ENCODE measurements at regions not wholly inside any gene's neighbourhood (a gene's known extent, or its start where the extent isn't known, plus 50 kb on each side); places are given as distances from the start of the nearest gene placed in this dataset.
"Not testable (repeated sequence)": the region's sequence is repeated elsewhere in the genome, so short reads cannot be mapped to it uniquely, and the experiment has no call there.

- H3K4me3 Mint-ChIP-seq = no peak overlapping the region
- no peak for DNase-seq
Observed at GRCh38 chr6:137976430-137976829, 109.4 kb downstream of the TNFAIP3 start.

GRCh38 chr6:137977206-137977605 lies 110.1 kb downstream of the TNFAIP3 start:
- ATAC-seq (ENCODE audit: low read depth in 2 of 2) (no peak), DNase-seq (no peak)
- Mint-ChIP-seq H3K27ac (no peak overlapping the region), H3K36me3 (no peaks in the 10 kb centered on the region), H3K9me3 (no peaks in the 10 kb centered on the region), H3K4me3 (no peak overlapping the region), H3K27me3 (no peaks in the 10 kb centered on the region), H3K4me1 (peaks cover 6 to 9% (median 7%) of the 10 kb centered on the region in 3 donors)

More at GRCh38 chr6:137976430-137976829, 109.4 kb downstream of the TNFAIP3 start:
- no peak for ATAC-seq (ENCODE audit: low read depth in 2 of 2)
- H3K4me1 Mint-ChIP-seq = peaks cover 6 to 9% (median 7%) of the 10 kb centered on the region in 3 donors
- no peaks in the 10 kb centered on the region for H3K27me3 Mint-ChIP-seq
- H3K36me3 Mint-ChIP-seq = no peaks in the 10 kb centered on the region
- no peak overlapping the region for H3K27ac Mint-ChIP-seq
- no peaks in the 10 kb centered on the region for H3K9me3 Mint-ChIP-seq

DNA sequence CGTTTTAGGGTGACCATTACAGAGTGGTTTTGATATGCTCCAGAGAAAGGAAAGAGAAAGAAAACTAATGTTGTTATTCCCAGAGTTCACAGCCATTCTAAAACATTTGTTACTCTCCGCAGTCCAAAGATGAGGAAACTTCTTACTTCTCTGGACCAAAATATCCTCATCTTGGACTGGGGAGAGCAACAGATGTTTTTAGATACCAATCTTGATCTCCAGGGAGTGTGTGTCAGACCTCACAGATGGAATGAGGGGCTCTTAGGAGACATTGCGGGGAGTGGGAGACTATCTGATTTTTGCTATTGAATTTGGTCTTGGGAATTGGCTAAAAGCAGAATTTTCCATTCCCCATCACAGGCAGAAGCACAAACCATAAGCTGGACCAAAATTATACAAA lies 110.8 kb downstream of the TNFAIP3 start:
- no peaks in the 10 kb centered on the region for H3K9me3 Mint-ChIP-seq
- H3K4me1 Mint-ChIP-seq = peaks cover 6 to 9% (median 7%) of the 10 kb centered on the region in 3 donors
- no peaks in the 10 kb centered on the region for H3K36me3 Mint-ChIP-seq
- H3K27ac Mint-ChIP-seq = peak overlapping the region in 1 of 6 donors; percentile 45
- no peaks in the 10 kb centered on the region for H3K27me3 Mint-ChIP-seq
- ATAC-seq (ENCODE audit: low read depth in 2 of 2) (no peak), DNase-seq (no peak)
- H3K4me3 Mint-ChIP-seq = no peak overlapping the region

GRCh38 chr6:137978252-137978896 lies 111.3 kb downstream of the TNFAIP3 start:
- Mint-ChIP-seq H3K36me3 (no peaks in the 10 kb centered on the region), H3K27me3 (no peaks in the 10 kb centered on the region), H3K4me1 (peaks cover 7 to 9% (median 8%) of the 10 kb centered on the region in 3 donors), H3K4me3 (no peak overlapping the region), H3K9me3 (no peaks in the 10 kb centered on the region), H3K27ac (peak overlapping the region in 2 of 6 donors; percentile 3 to 15)
- no peak for ATAC-seq (ENCODE audit: low read depth in 2 of 2)
- no peak for DNase-seq

DNA sequence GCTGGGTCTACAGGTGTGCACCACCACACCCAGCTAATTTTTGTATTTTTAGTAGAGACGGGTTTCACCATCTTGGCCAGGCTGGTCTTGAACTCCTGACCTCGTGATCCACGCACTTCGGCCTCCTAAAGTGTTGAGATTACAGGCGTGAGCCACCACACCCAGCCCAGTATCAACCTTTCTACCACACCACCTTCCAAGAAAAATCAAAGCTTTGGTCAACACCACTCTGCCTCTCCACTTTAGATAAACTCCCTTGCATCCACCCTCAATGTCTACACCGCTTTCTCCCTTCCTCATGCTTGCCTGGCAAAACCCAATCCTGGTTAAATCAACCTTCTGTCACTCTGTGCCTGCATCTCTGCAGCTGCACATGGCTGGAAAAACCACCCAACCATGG lies 112.2 kb downstream of the TNFAIP3 start:
- H3K9me3 Mint-ChIP-seq; H3K27ac Mint-ChIP-seq; ATAC-seq (ENCODE audit: low read depth in 2 of 2); H3K4me1 Mint-ChIP-seq; H3K36me3 Mint-ChIP-seq; H3K27me3 Mint-ChIP-seq; H3K4me3 Mint-ChIP-seq; DNase-seq: not testable (repeated sequence)

DNA sequence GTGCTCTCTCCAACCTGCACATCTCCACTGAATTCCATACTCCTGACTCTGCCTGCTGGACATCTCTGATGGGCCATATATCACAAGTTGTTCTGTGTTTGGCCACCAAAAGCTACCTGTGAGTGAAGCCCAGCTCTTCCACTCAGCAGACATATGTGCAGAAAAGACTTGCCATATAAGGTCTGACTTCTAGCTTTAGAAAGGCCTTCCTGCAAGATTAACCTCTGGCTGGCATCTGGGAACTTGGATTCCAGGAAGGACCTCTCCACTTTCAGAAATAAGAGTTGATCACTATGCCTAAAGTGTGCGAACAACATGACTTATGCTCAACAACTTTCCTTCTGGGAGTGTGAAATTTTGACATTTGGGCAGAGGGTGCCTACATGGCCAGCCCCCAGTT lies 113.7 kb downstream of the TNFAIP3 start:
- Mint-ChIP-seq H3K9me3 (peaks cover 0 to 3% (median 0%) of the 10 kb centered on the region in 7 donors), H3K4me3 (no peak overlapping the region), H3K4me1 (peaks cover 2 to 8% (median 4%) of the 10 kb centered on the region in 3 donors), H3K27ac (no peak overlapping the region), H3K36me3 (no peaks in the 10 kb centered on the region), H3K27me3 (no peaks in the 10 kb centered on the region)
- no peak for DNase-seq
- no peak for ATAC-seq (ENCODE audit: low read depth in 2 of 2)

DNA sequence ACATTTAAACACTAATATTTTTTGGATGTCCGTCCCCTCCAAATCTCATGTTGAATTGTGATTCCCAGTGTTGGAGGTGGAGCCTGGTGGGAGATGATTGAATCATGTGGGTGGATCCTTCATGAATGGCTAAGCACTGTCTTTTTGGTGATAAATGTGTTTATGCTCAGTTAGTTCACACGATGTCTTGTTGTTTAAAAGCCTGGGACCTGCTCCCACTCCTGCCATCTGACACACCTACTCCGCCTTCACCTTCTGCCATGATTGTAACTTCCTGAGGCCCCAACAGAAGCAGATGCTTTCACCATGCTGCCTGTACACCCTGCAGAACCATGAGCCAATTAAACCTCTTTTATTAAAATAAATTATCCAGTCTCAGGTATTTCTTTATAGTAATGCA lies 114.7 kb downstream of the TNFAIP3 start:
- Mint-ChIP-seq H3K36me3 (no peaks in the 10 kb centered on the region), H3K9me3 (peaks cover 0 to 4% (median 0%) of the 10 kb centered on the region in 7 donors), H3K4me1 (peaks cover under 1 to 18% (median 11%) of the 10 kb centered on the region in 3 donors), H3K27me3 (no peaks in the 10 kb centered on the region), H3K4me3 (no peak overlapping the region), H3K27ac (no peak overlapping the region)
- DNase-seq (no peak), ATAC-seq (ENCODE audit: low read depth in 2 of 2) (no peak)

GRCh38 chr6:137982418-137983189 lies 115.5 kb downstream of the TNFAIP3 start:
- ATAC-seq (ENCODE audit: low read depth in 2 of 2) (peak in 1 of 2 donors; percentile 30), DNase-seq (no peak)
- no peaks in the 10 kb centered on the region for H3K36me3 Mint-ChIP-seq
- H3K9me3 Mint-ChIP-seq = peaks cover 0 to 4% (median 0%) of the 10 kb centered on the region in 7 donors
- H3K4me3 Mint-ChIP-seq = no peak overlapping the region
- H3K27ac Mint-ChIP-seq = peak overlapping the region in 1 of 6 donors; percentile 67
- H3K4me1 Mint-ChIP-seq = peaks cover 0 to 19% (median 16%) of the 10 kb centered on the region in 3 donors
- H3K27me3 Mint-ChIP-seq = no peaks in the 10 kb centered on the region

DNA sequence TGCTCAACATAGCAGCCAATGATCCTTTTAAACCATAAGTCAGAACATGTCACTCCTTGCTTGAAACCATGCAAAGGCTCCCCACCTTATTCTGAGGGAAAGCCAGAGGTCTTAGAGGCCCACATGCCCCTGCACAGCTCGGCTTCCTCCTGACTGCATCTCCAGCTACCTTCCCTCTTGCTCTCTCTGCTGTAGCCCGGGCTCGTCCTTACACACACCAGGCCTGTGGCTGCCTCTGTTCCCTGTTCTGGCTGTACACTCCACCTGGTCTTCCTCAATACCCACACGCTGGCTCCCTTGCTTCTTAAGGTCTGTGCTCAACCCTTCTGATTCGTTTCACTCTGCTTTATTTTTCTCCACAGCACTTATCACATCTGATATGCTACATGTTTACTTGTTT lies 116.2 kb downstream of the TNFAIP3 start:
- Mint-ChIP-seq H3K9me3 (peaks cover 0 to 4% (median 0%) of the 10 kb centered on the region in 7 donors), H3K27me3 (no peaks in the 10 kb centered on the region), H3K27ac (peak overlapping the region in 3 of 6 donors; percentile 3 to 79 (median 4)), H3K4me3 (no peak overlapping the region), H3K36me3 (no peaks in the 10 kb centered on the region), H3K4me1 (peaks cover 0 to 19% (median 16%) of the 10 kb centered on the region in 3 donors)
- DNase-seq (no peak), ATAC-seq (ENCODE audit: low read depth in 2 of 2) (no peak)

DNA sequence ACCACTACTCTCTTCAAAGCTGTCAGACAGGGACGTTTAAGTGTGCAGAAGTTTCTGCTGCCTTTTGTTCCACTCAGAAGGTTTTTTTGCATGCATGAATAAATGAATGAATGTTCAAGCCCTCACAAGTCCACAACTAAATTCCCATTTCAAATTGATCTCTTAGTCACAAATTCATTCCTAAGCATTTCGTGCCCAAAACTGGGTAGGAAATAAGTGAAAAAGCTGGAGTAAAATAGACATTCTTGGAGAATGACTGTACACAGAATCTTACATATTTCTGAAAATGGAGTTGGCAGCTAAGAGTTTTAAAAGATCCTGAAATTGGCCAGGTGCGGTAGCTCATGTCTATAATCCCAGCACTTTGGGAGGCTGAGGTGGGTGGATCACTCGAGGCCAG lies 117.6 kb downstream of the PERP start:
- H3K4me3 Mint-ChIP-seq = no peak overlapping the region
- no peak overlapping the region for H3K27ac Mint-ChIP-seq
- ATAC-seq (ENCODE audit: low read depth in 2 of 2) (no peak), DNase-seq (no peak)
- H3K4me1 Mint-ChIP-seq = peaks cover 0 to 16% (median 15%) of the 10 kb centered on the region in 3 donors
- peaks cover 4 to 24% (median 22%) of the 10 kb centered on the region in 3 donors for H3K27me3 Mint-ChIP-seq
- H3K9me3 Mint-ChIP-seq = peaks cover 0 to 4% (median 0%) of the 10 kb centered on the region in 7 donors
- peaks cover 0 to 7% of the 10 kb centered on the region in 2 donors for H3K36me3 Mint-ChIP-seq

GRCh38 chr6:137995371-137995770 lies 111.8 kb downstream of the PERP start:
- Mint-ChIP-seq H3K27ac (no peak overlapping the region), H3K9me3 (peaks cover 6 to 22% (median 18%) of the 10 kb centered on the region in 7 donors), H3K27me3 (peaks cover 3 to 44% (median 38%) of the 10 kb centered on the region in 3 donors), H3K4me3 (no peak overlapping the region), H3K36me3 (peaks cover 0 to 10% of the 10 kb centered on the region in 2 donors), H3K4me1 (no peaks in the 10 kb centered on the region)
- no peak for ATAC-seq (ENCODE audit: low read depth in 2 of 2)
- no peak for DNase-seq

DNA sequence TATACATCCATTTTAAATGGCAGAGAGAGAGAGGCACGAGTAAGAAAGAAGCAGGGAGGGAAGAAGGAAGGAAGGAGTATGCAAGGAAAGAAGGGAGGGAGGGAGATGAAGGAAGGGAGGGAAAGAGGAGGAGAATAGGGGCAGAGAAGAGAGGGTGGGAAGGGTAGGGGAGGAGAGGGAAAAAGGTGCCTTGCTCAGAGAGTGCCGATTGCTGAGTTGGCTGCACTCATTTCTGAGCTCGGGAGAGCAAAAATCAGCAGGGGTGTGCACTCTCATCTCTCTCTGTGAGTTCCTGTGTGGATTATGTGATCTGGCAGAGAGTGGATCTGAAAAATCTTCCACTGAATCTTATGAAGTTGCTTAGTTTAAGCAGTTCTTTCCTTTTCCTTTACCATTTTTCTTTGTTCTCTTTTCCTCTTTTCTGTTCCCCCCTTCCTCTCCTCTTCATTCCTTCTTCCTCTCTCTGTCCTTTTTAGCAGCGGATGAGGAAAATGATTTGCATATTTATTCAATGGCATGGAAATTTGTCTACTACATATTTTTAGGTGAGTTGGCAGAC lies 108.7 kb downstream of the PERP start:
- Mint-ChIP-seq H3K4me1 (peaks cover 0 to 2% (median 0%) of the 10 kb centered on the region in 3 donors), H3K27me3 (peaks cover 9 to 32% (median 29%) of the 10 kb centered on the region in 3 donors), H3K9me3 (peaks cover 6 to 22% (median 18%) of the 10 kb centered on the region in 7 donors), H3K4me3 (no peak overlapping the region), H3K36me3 (peaks cover 0 to 10% of the 10 kb centered on the region in 2 donors), H3K27ac (peak overlapping the region in 1 of 6 donors; percentile 1)
- no peak for DNase-seq
- no peak for ATAC-seq (ENCODE audit: low read depth in 2 of 2)

- H3K27me3 Mint-ChIP-seq = peaks cover 13 to 23% (median 22%) of the 10 kb centered on the region in 3 donors
- H3K9me3 Mint-ChIP-seq = peaks cover 6 to 22% (median 18%) of the 10 kb centered on the region in 7 donors
- H3K27ac Mint-ChIP-seq = peak overlapping the region in 2 of 6 donors; percentile 15 to 21
- H3K4me1 Mint-ChIP-seq = peaks cover 0 to 2% (median 0%) of the 10 kb centered on the region in 3 donors
- H3K4me3 Mint-ChIP-seq = no peak overlapping the region
- DNase-seq (no peak), ATAC-seq (ENCODE audit: low read depth in 2 of 2) (no peak)
- peaks cover 0 to 10% of the 10 kb centered on the region in 2 donors for H3K36me3 Mint-ChIP-seq
Observed at GRCh38 chr6:137999815-138000214, 107.4 kb downstream of the PERP start.
